HepG2 (cell line): ENCODE measurements at regions not wholly inside any gene's neighbourhood (a gene's known extent, or its start where the extent isn't known, plus 50 kb on each side); places are given as distances from the start of the nearest gene placed in this dataset.

Experiments used
- ATAC-seq: fragments of 200-7000 bp; cut with Tn5 transposase; 3 replicates; pipeline ENCODE4 v1.9.1; 2020; ENCODE audit warnings: mild to moderate bottlenecking, moderate library complexity
- BruUV-seq: library from RNA; stranded (reverse); fragments of 400-500 nt; replicated peaks from 2 replicates; lab custom pipeline; 2021; lab: Mats Ljungman, UMichigan
- CTCF ChIA-PET: fragments of 300-600 bp; formaldehyde crosslinking; extraction: SDS; loops from one replicate; lab custom pipeline; 2021; ENCODE audit warnings: low total read pairs, inconsistent platforms, low intra/inter-chr PET ratio; lab: Yijun Ruan, JAX
- POLR2A ChIA-PET: fragments of 350-600 bp; sonication (Branson Sonifier 250); formaldehyde crosslinking; loops from one replicate; lab custom pipeline; 2020; ENCODE audit warnings: antibody characterized with exemption, inconsistent platforms; lab: Yijun Ruan, JAX
- DNase-seq: peaks from one replicate; pipeline ENCODE4 v3.0.0-alpha.2; 2015; ENCODE audit warnings: low spot score
- FAIRE-seq: peaks from 3 replicates; lab custom pipeline; 2011; peaks lifted over from hg19 to GRCh38; lab: Jason Lieb, UNC
- H2AFZ ChIP-seq: one replicate; pipeline ENCODE4 v1.6.1; 2011; ENCODE audit warnings: low read length, inconsistent platforms
- H3K27ac ChIP-seq: fragments of 300-600 bp; 3 replicates; pipeline ENCODE4 v1.8.0; 2011; ENCODE audit warnings: mixed run types, mild to moderate bottlenecking, mixed read lengths, low read length, inconsistent platforms; ENCODE audit not compliant: insufficient read depth; ENCODE audit errors: extremely low read length
- H3K27me3 ChIP-seq, 2 experiments: fragments of 200-600 bp in 1 of 2; 2 replicates in 1 of 2; 3 replicates in 1 of 2; pipeline versions ENCODE4 v1.6.0 to v1.8.0; 2011; ENCODE audit warnings: low read length in 2 of 2, mild to moderate bottlenecking in 2 of 2, moderate library complexity in 2 of 2, inconsistent platforms in 1 of 2; ENCODE audit not compliant: insufficient read depth in 2 of 2, control insufficient read depth in 1 of 2
- H3K36me3 ChIP-seq, 2 experiments: fragments of 200-600 bp in 1 of 2; replicated peaks in 1 of 2; 2 replicates in 1 of 2; 3 replicates in 1 of 2; pipeline versions ENCODE4 v1.5.1 to v1.8.0; 2011; ENCODE audit warnings: low read length in 2 of 2, inconsistent platforms in 1 of 2; ENCODE audit not compliant: insufficient read depth in 2 of 2, control insufficient read depth in 1 of 2
- H3K4me1 ChIP-seq: 2 replicates; pipeline ENCODE4 v1.5.1; 2012; ENCODE audit warnings: low read length, inconsistent platforms; ENCODE audit not compliant: insufficient read depth
- H3K4me2 ChIP-seq: 2 replicates; pipeline ENCODE4 v1.6.0; 2011; ENCODE audit warnings: low read depth, low read length, inconsistent platforms
- H3K4me3 ChIP-seq, 3 experiments: fragments of 200-600 bp in 1 of 3; sonication (generic), shearing (Covaris generic) in 1 of 3; replicated peaks in 1 of 3; 2 replicates each; pipeline ENCODE4 v1.5.1; 2011 to 2016; ENCODE audit warnings: low read length in 3 of 3, inconsistent platforms in 2 of 3, low read depth in 2 of 3, mild to moderate bottlenecking in 2 of 3, control low read depth in 1 of 3, mixed read lengths in 1 of 3; ENCODE audit not compliant: insufficient read depth in 1 of 3
- H3K79me2 ChIP-seq: one replicate; pipeline ENCODE4 v1.6.1; 2011; ENCODE audit warnings: low read length, inconsistent platforms; ENCODE audit not compliant: insufficient read depth
- H3K9ac ChIP-seq: 2 replicates; pipeline ENCODE4 v1.6.0; 2011; ENCODE audit warnings: mild to moderate bottlenecking, low read depth, low read length, inconsistent platforms; ENCODE audit not compliant: insufficient read depth
- H3K9me3 ChIP-seq: 2 replicates; pipeline ENCODE4 v1.5.1; 2012; ENCODE audit warnings: mild to moderate bottlenecking, low read length
- H4K20me1 ChIP-seq: 2 replicates; pipeline ENCODE4 v1.6.0; 2011; ENCODE audit warnings: inconsistent platforms, mild to moderate bottlenecking, low read length, moderate library complexity; ENCODE audit not compliant: insufficient read depth
- ARNTL ChIP-seq: sonication (generic); formaldehyde crosslinking; IDR thresholded peaks from 2 replicates; pipeline ENCODE4 v1.4.0; 2020; ENCODE audit warnings: mild to moderate bottlenecking, missing genetic modification reagents
- EP300 ChIP-seq, 3 experiments: sonication (generic) in 1 of 3; formaldehyde crosslinking in 1 of 3; IDR thresholded peaks; 2 replicates each; pipeline versions ENCODE4 v1.5.1 to v1.6.1; 2011 to 2020; ENCODE audit warnings: low read depth in 2 of 3, low read length in 2 of 3, borderline replicate concordance in 1 of 3, improper control_type of control experiment in 1 of 3, mild to moderate bottlenecking in 1 of 3, missing genetic modification reagents in 1 of 3, moderate library complexity in 1 of 3
- FLYWCH1 ChIP-seq: sonication (generic); formaldehyde crosslinking; IDR thresholded peaks from 2 replicates; pipeline ENCODE4 v1.8.1; 2023; ENCODE audit warnings: mild to moderate bottlenecking, missing genetic modification reagents
- JARID2 ChIP-seq: sonication (generic); formaldehyde crosslinking; IDR thresholded peaks from 2 replicates; pipeline ENCODE4 v1.8.1; 2023; ENCODE audit warnings: missing genetic modification reagents, inconsistent platforms; ENCODE audit not compliant: insufficient replicate concordance
- MIER3 ChIP-seq: IDR thresholded peaks from 2 replicates; pipeline ENCODE4 v1.6.1; 2016; ENCODE audit warnings: missing compliant biosample characterization, borderline replicate concordance
- PAX8 ChIP-seq: sonication (generic); formaldehyde crosslinking; IDR thresholded peaks from 2 replicates; pipeline ENCODE4 v1.8.0; 2022; ENCODE audit warnings: mild to moderate bottlenecking, missing genetic modification reagents, borderline replicate concordance
- RBM22 ChIP-seq: fragments of 200-400 bp; formaldehyde crosslinking; optimal IDR thresholded peaks from 2 replicates; pipeline ENCODE3; 2017; ENCODE audit warnings: mild to moderate bottlenecking, low read length, moderate library complexity
- SMARCC2 ChIP-seq: fragments of 450-650 bp; IDR thresholded peaks from 2 replicates; pipeline ENCODE4 v1.6.1; 2017; ENCODE audit warnings: antibody characterized with exemption, mild to moderate bottlenecking
- TOE1 ChIP-seq: sonication (generic); formaldehyde crosslinking; IDR thresholded peaks from 2 replicates; pipeline ENCODE4 v1.4.0; 2020; ENCODE audit warnings: mild to moderate bottlenecking, missing genetic modification reagents
- ZNF274 ChIP-seq: sonication (generic); formaldehyde crosslinking; IDR thresholded peaks from 2 replicates; pipeline ENCODE4 v1.5.1; 2020; ENCODE audit warnings: mild to moderate bottlenecking, missing genetic modification reagents
- ZNF530 ChIP-seq: sonication (generic); formaldehyde crosslinking; IDR thresholded peaks from 2 replicates; pipeline ENCODE4 v1.5.0; 2020; ENCODE audit warnings: low read depth, mild to moderate bottlenecking, missing genetic modification reagents
- ZNF564 ChIP-seq: sonication (generic); formaldehyde crosslinking; IDR thresholded peaks from 2 replicates; pipeline ENCODE4 v1.8.1; 2023; ENCODE audit warnings: mild to moderate bottlenecking, missing genetic modification reagents
- ZNF644 ChIP-seq: IDR thresholded peaks from 2 replicates; pipeline ENCODE4 v1.6.1; 2016; ENCODE audit warnings: low read depth
- WGBS: methylation state at CpG from one replicate; pipeline ENCODE4 v1.1.6; 2017; ENCODE audit warnings: low lambda C conversion rate; 5-methylcytosine and 5-hydroxymethylcytosine counted together
- in situ Hi-C: cut with HindIII; loops from 2 replicates; pipeline ENCODE4 v1.10.0; 2017; ENCODE audit warnings: low pct_unique_long_range_greater_than_20kb; ENCODE audit not compliant: extremely low pct_ligation_motif_present
- intact Hi-C: fragments of 100-400 bp; cut with micrococcal nuclease; formaldehyde crosslinking; loops from one replicate; pipeline ENCODE4 v1.10.0; 2022; ENCODE audit not compliant: unreplicated experiment
- TF ChIP-seq, protein P1 (sequence below): sonication (generic); formaldehyde crosslinking; IDR thresholded peaks from 2 replicates; pipeline ENCODE4 v1.9.0; 2021; ENCODE audit warnings: mild to moderate bottlenecking, missing genetic modification reagents

- ChIA-PET CTCF (no interaction called here), POLR2A (no interaction called here)
- H3K4me3 ChIP-seq = no peak overlapping the region
- TF ChIP-seq PAX8 (CRISPR knock-in tag) (no peak), RBM22 (no peak), SMARCC2 (no peak), ZNF644 (CRISPR knock-in tag) (no peak), EP300 (IDR thresholded peaks at IDR 0.05; ENCODE audit: low read depth in 2 of 2, low read length in 2 of 2) (no peak), EP300 (CRISPR knock-in tag; IDR thresholded peaks at IDR 0.05; ENCODE audit: borderline replicate concordance) (no peak), MIER3 (CRISPR knock-in tag) (no peak), TOE1 (CRISPR knock-in tag) (no peak), ZNF530 (CRISPR knock-in tag) (no peak), ZNF274 (CRISPR knock-in tag) (no peak), ZNF564 (no peak), ARNTL (CRISPR knock-in tag) (no peak), JARID2 (CRISPR knock-in tag) (no peak), FLYWCH1 (CRISPR knock-in tag) (no peak)
- TF ChIP-seq, protein P1, sequence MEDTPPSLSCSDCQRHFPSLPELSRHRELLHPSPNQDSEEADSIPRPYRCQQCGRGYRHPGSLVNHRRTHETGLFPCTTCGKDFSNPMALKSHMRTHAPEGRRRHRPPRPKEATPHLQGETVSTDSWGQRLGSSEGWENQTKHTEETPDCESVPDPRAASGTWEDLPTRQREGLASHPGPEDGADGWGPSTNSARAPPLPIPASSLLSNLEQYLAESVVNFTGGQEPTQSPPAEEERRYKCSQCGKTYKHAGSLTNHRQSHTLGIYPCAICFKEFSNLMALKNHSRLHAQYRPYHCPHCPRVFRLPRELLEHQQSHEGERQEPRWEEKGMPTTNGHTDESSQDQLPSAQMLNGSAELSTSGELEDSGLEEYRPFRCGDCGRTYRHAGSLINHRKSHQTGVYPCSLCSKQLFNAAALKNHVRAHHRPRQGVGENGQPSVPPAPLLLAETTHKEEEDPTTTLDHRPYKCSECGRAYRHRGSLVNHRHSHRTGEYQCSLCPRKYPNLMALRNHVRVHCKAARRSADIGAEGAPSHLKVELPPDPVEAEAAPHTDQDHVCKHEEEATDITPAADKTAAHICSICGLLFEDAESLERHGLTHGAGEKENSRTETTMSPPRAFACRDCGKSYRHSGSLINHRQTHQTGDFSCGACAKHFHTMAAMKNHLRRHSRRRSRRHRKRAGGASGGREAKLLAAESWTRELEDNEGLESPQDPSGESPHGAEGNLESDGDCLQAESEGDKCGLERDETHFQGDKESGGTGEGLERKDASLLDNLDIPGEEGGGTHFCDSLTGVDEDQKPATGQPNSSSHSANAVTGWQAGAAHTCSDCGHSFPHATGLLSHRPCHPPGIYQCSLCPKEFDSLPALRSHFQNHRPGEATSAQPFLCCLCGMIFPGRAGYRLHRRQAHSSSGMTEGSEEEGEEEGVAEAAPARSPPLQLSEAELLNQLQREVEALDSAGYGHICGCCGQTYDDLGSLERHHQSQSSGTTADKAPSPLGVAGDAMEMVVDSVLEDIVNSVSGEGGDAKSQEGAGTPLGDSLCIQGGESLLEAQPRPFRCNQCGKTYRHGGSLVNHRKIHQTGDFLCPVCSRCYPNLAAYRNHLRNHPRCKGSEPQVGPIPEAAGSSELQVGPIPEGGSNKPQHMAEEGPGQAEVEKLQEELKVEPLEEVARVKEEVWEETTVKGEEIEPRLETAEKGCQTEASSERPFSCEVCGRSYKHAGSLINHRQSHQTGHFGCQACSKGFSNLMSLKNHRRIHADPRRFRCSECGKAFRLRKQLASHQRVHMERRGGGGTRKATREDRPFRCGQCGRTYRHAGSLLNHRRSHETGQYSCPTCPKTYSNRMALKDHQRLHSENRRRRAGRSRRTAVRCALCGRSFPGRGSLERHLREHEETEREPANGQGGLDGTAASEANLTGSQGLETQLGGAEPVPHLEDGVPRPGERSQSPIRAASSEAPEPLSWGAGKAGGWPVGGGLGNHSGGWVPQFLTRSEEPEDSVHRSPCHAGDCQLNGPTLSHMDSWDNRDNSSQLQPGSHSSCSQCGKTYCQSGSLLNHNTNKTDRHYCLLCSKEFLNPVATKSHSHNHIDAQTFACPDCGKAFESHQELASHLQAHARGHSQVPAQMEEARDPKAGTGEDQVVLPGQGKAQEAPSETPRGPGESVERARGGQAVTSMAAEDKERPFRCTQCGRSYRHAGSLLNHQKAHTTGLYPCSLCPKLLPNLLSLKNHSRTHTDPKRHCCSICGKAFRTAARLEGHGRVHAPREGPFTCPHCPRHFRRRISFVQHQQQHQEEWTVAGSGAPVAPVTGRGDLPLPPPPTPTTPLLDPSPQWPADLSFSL = no peak
- no peaks in the 10 kb centered on the region for H4K20me1 ChIP-seq
- BruUV-seq = no TSS peak
- H3K36me3 ChIP-seq = no peaks in the 10 kb centered on the region
- no peak overlapping the region for H2AFZ ChIP-seq
- no CpG with 5 or more reads among the region's 1 CpG for WGBS
- intact Hi-C loops (no loop called here), in situ Hi-C loops (no loop called here)
- no peak for FAIRE-seq
- H3K9ac ChIP-seq = no peak overlapping the region
- no peaks in the 10 kb centered on the region for H3K27me3 ChIP-seq
- H3K9me3 ChIP-seq = no peaks in the 10 kb centered on the region
- H3K79me2 ChIP-seq = no peaks in the 10 kb centered on the region
- DNase-seq = no peak
- no peaks in the 10 kb centered on the region for H3K4me1 ChIP-seq
- no peak for ATAC-seq
- no peak overlapping the region for H3K27ac ChIP-seq
- no peak overlapping the region for H3K4me2 ChIP-seq
Measured at GRCh38 chr11:31915867-31916266, 104.7 kb upstream of the PAX6 start.
